Thymus (tissue), 11 donors: ENCODE measurements at regions not wholly inside any gene's neighbourhood (a gene's known extent, or its start where the extent isn't known, plus 50 kb on each side); places are given as distances from the start of the nearest gene placed in this dataset.

Experiments
- DNase-seq, 9 donors: peaks; one replicate each; pipeline ENCODE4 v3.0.0-alpha.2; 2013; ENCODE audit warnings: low spot score in 9 of 9, low read depth in 6 of 9, missing footprints in 1 of 9
- H3K27ac ChIP-seq, 2 donors: one replicate each; pipeline ENCODE4 v1.5.1; 2013; ENCODE audit warnings: control low read depth in 1 of 2, low read depth in 1 of 2, low read length in 1 of 2, mild to moderate bottlenecking in 1 of 2, moderate library complexity in 1 of 2
- H3K27me3 ChIP-seq, 2 donors: one replicate each; pipeline ENCODE4 v1.5.1; 2013; ENCODE audit warnings: low read length in 1 of 2; ENCODE audit not compliant: control insufficient read depth in 2 of 2, insufficient read depth in 1 of 2
- H3K36me3 ChIP-seq, 2 donors: one replicate each; pipeline ENCODE4 v1.5.1; 2013; ENCODE audit warnings: low read length in 1 of 2, mild to moderate bottlenecking in 1 of 2, moderate library complexity in 1 of 2; ENCODE audit not compliant: control insufficient read depth in 2 of 2, insufficient read depth in 2 of 2
- H3K4me1 ChIP-seq, 2 donors: one replicate each; pipeline ENCODE4 v1.5.1; 2013; ENCODE audit warnings: low read length in 2 of 2; ENCODE audit not compliant: control insufficient read depth in 2 of 2, insufficient read depth in 2 of 2
- H3K4me3 ChIP-seq, 2 donors: one replicate each; pipeline ENCODE4 v1.5.1; 2013; ENCODE audit warnings: low read length in 2 of 2, control low read depth in 1 of 2, mild to moderate bottlenecking in 1 of 2
- H3K9me3 ChIP-seq, 2 donors: one replicate each; pipeline ENCODE4 v1.5.1; 2013; ENCODE audit warnings: low read length in 1 of 2, mild to moderate bottlenecking in 1 of 2; ENCODE audit not compliant: control insufficient read depth in 2 of 2, insufficient read depth in 1 of 2
- WGBS: extraction: QIAGEN DNeasy Blood & Tissue Kit; methylation state at CpG from one replicate; pipeline ENCODE4 v1.1.7; 2013; 5-methylcytosine and 5-hydroxymethylcytosine counted together
- donor health status: healthy.

- peaks cover 0 to 4% of the 10 kb centered on the region in 2 donors for H3K9me3 ChIP-seq
- no peaks in the 10 kb centered on the region for H3K36me3 ChIP-seq
- no peak overlapping the region for H3K27ac ChIP-seq
- no peak overlapping the region for H3K4me3 ChIP-seq
- 98% methylated on average over 6 of the region's 6 CpGs for whole genome bisulfite sequencing
- no peak for DNase-seq
- no peaks in the 10 kb centered on the region for H3K4me1 ChIP-seq
- peaks cover 2 to 3% of the 10 kb centered on the region in 2 donors for H3K27me3 ChIP-seq
Observed at GRCh38 chr12:94770791-94771190, 120.4 kb upstream of the TMCC3 start.

GRCh38 chr12:94769776-94770759 lies 119.7 kb upstream of the TMCC3 start:
- peaks cover 2 to 3% of the 10 kb centered on the region in 2 donors for H3K27me3 ChIP-seq
- H3K27ac ChIP-seq: no peak overlapping the region
- peaks cover 0 to 4% of the 10 kb centered on the region in 2 donors for H3K9me3 ChIP-seq
- WGBS: 86% methylated on average over 5 of the region's 5 CpGs
- no peaks in the 10 kb centered on the region for H3K36me3 ChIP-seq
- DNase-seq: no peak
- H3K4me3 ChIP-seq: no peak overlapping the region
- no peaks in the 10 kb centered on the region for H3K4me1 ChIP-seq

GRCh38 chr12:94769047-94769420 lies 118.7 kb upstream of the TMCC3 start:
- Histone ChIP-seq H3K9me3 (peaks cover 0 to 3% of the 10 kb centered on the region in 2 donors), H3K27me3 (peaks cover 2 to 3% of the 10 kb centered on the region in 2 donors), H3K4me3 (no peak overlapping the region), H3K27ac (no peak overlapping the region), H3K36me3 (no peaks in the 10 kb centered on the region), H3K4me1 (no peaks in the 10 kb centered on the region)
- 22% methylated on average over 8 of the region's 8 CpGs for WGBS
- no peak for DNase-seq

GRCh38 chr12:94768398-94769046 lies 118.2 kb upstream of the TMCC3 start:
- H3K4me1 ChIP-seq: no peaks in the 10 kb centered on the region
- no peak for DNase-seq
- WGBS: 55% methylated on average over 7 of the region's 7 CpGs
- no peaks in the 10 kb centered on the region for H3K36me3 ChIP-seq
- H3K4me3 ChIP-seq: no peak overlapping the region
- no peak overlapping the region for H3K27ac ChIP-seq
- H3K9me3 ChIP-seq: no peaks in the 10 kb centered on the region
- peaks cover 2 to 3% of the 10 kb centered on the region in 2 donors for H3K27me3 ChIP-seq

- Histone ChIP-seq H3K27ac (no peak overlapping the region), H3K36me3 (no peaks in the 10 kb centered on the region), H3K27me3 (peaks cover 2 to 3% of the 10 kb centered on the region in 2 donors), H3K9me3 (no peaks in the 10 kb centered on the region), H3K4me3 (no peak overlapping the region), H3K4me1 (no peaks in the 10 kb centered on the region)
- WGBS: 92% methylated on average over 5 of the region's 5 CpGs
- DNase-seq: no peak
Observed at GRCh38 chr12:94767956-94768355, 117.6 kb upstream of the TMCC3 start.

GRCh38 chr12:94766397-94766796 lies 116.0 kb upstream of the TMCC3 start:
- Histone ChIP-seq H3K4me1 (no peaks in the 10 kb centered on the region), H3K9me3 (no peaks in the 10 kb centered on the region), H3K27me3 (peaks cover 2 to 3% of the 10 kb centered on the region in 2 donors), H3K36me3 (no peaks in the 10 kb centered on the region), H3K4me3 (no peak overlapping the region), H3K27ac (no peak overlapping the region)
- WGBS: 98% methylated on average over 1 of the region's 1 CpG
- DNase-seq: no peak

- no peaks in the 10 kb centered on the region for H3K9me3 ChIP-seq
- WGBS: 97% methylated on average over 6 of the region's 6 CpGs
- H3K27ac ChIP-seq: no peak overlapping the region
- no peak overlapping the region for H3K4me3 ChIP-seq
- no peaks in the 10 kb centered on the region for H3K4me1 ChIP-seq
- H3K36me3 ChIP-seq: no peaks in the 10 kb centered on the region
- no peak for DNase-seq
- no peaks in the 10 kb centered on the region for H3K27me3 ChIP-seq
Observed at GRCh38 chr12:94763462-94763861, 113.1 kb upstream of the TMCC3 start.

GRCh38 chr12:94762943-94763342 lies 112.6 kb upstream of the TMCC3 start:
- H3K36me3 ChIP-seq: no peaks in the 10 kb centered on the region
- no peaks in the 10 kb centered on the region for H3K4me1 ChIP-seq
- no peak overlapping the region for H3K4me3 ChIP-seq
- no peak for DNase-seq
- no peak overlapping the region for H3K27ac ChIP-seq
- no peaks in the 10 kb centered on the region for H3K27me3 ChIP-seq
- no peaks in the 10 kb centered on the region for H3K9me3 ChIP-seq
- WGBS: 80% methylated on average over 3 of the region's 3 CpGs

- Histone ChIP-seq H3K4me3 (no peak overlapping the region), H3K27ac (no peak overlapping the region), H3K4me1 (no peaks in the 10 kb centered on the region), H3K27me3 (no peaks in the 10 kb centered on the region), H3K36me3 (no peaks in the 10 kb centered on the region), H3K9me3 (no peaks in the 10 kb centered on the region)
- 89% methylated on average over 4 of the region's 4 CpGs for WGBS
- DNase-seq: peak in 1 of 9 donors; percentile 12
Observed at GRCh38 chr12:94762259-94762942, 112.0 kb upstream of the TMCC3 start.
